Right cardiac atrium (tissue), 5 donors: ENCODE measurements at regions not wholly inside any gene's neighbourhood (a gene's known extent, or its start where the extent isn't known, plus 50 kb on each side); places are given as distances from the start of the nearest gene placed in this dataset.

Source experiments
- ATAC-seq, 2 donors: fragments of 200-7000 bp; cut with Tn5 transposase; one replicate each; pipeline versions ENCODE4 v1.8.0 to v1.9.1; 2020; ENCODE audit warnings: moderate library complexity in 2 of 2, mild to moderate bottlenecking in 1 of 2
- DNase-seq, 3 donors: peaks; one replicate each; pipeline ENCODE4 v3.0.0-alpha.2; 2020
- H3K27ac ChIP-seq: one replicate; pipeline ENCODE4 v1.5.1; 2013; ENCODE audit warnings: mild to moderate bottlenecking, low read length, control low read depth, moderate library complexity
- H3K27me3 ChIP-seq: one replicate; pipeline ENCODE4 v1.6.1; 2013; ENCODE audit not compliant: control insufficient read depth, insufficient read depth
- H3K4me1 ChIP-seq: one replicate; pipeline ENCODE4 v1.6.1; 2013; ENCODE audit warnings: low read length; ENCODE audit not compliant: control insufficient read depth, insufficient read depth
- H3K4me3 ChIP-seq: one replicate; pipeline ENCODE4 v1.5.1; 2013; ENCODE audit warnings: low read length, control low read depth
- H3K9me3 ChIP-seq: one replicate; pipeline ENCODE4 v1.6.1; 2013; ENCODE audit warnings: low read length; ENCODE audit not compliant: control insufficient read depth
- WGBS: extraction: QIAGEN DNeasy Blood & Tissue Kit; methylation state at CpG from one replicate; pipeline ENCODE4 v1.1.7; 2013; 5-methylcytosine and 5-hydroxymethylcytosine counted together
- intact Hi-C, 4 donors: fragments of 100-400 bp; cut with DNase I; formaldehyde crosslinking; loops; one replicate each; pipeline versions ENCODE4 v1.11.0 to v1.14.0; 2022 to 2023
- donor health status: healthy with polysubstance abuse.
- donor health status: DM: no; HTN: yes; CAD: no.
- donor health status: DM: no; HTN: no; CAD: no.
- donor health status: DM: no; HTN: yes; CAD: no; lungs with severe emphysema.
- donor health status: DM: yes; HTN: yes; CAD: no.

- H3K27ac ChIP-seq = no peak overlapping the region
- H3K4me1 ChIP-seq = no peaks in the 10 kb centered on the region
- no peak for DNase-seq
- 58% methylated on average over 3 of the region's 3 CpGs for WGBS
- no peak overlapping the region for H3K4me3 ChIP-seq
- H3K9me3 ChIP-seq = no peaks in the 10 kb centered on the region
- intact Hi-C loops = no loop called here
- H3K27me3 ChIP-seq = no peaks in the 10 kb centered on the region
- ATAC-seq = peak; percentile 28 to 90
These were observed 262.7 kb downstream of the PDHA2 start for GRCh38 chr4:96102541-96103026.

- 20% methylated on average over 5 of the region's 5 CpGs for WGBS
- ATAC-seq (peak; percentile 57 to 80), DNase-seq (no peak)
- intact Hi-C loops = no loop called here
- Histone ChIP-seq H3K27me3 (no peaks in the 10 kb centered on the region), H3K9me3 (no peaks in the 10 kb centered on the region), H3K4me3 (no peak overlapping the region), H3K27ac (no peak overlapping the region), H3K4me1 (no peaks in the 10 kb centered on the region)
These were observed 263.2 kb downstream of the PDHA2 start for GRCh38 chr4:96103086-96103485.

- H3K27ac ChIP-seq = no peak overlapping the region
- DNase-seq (no peak), ATAC-seq (no peak)
- no peak overlapping the region for H3K4me3 ChIP-seq
- H3K4me1 ChIP-seq = no peaks in the 10 kb centered on the region
- 65% methylated on average over 1 of the region's 1 CpG for WGBS
- no peaks in the 10 kb centered on the region for H3K27me3 ChIP-seq
- no peaks in the 10 kb centered on the region for H3K9me3 ChIP-seq
- intact Hi-C loops = no loop called here
These were observed 268.3 kb downstream of the PDHA2 start for GRCh38 chr4:96108146-96108545.

- no peaks in the 10 kb centered on the region for H3K27me3 ChIP-seq
- H3K27ac ChIP-seq = no peak overlapping the region
- intact Hi-C loops = no loop called here
- no peaks in the 10 kb centered on the region for H3K9me3 ChIP-seq
- no peaks in the 10 kb centered on the region for H3K4me1 ChIP-seq
- no peak for DNase-seq
- ATAC-seq = no peak
- no peak overlapping the region for H3K4me3 ChIP-seq
These were observed 272.7 kb downstream of the PDHA2 start for GRCh38 chr4:96112631-96113030.

- H3K4me3 ChIP-seq = no peak overlapping the region
- DNase-seq (no peak), ATAC-seq (no peak)
- H3K4me1 ChIP-seq = no peaks in the 10 kb centered on the region
- no peaks in the 10 kb centered on the region for H3K9me3 ChIP-seq
- H3K27ac ChIP-seq = no peak overlapping the region
- intact Hi-C loops = no loop called here
- no peaks in the 10 kb centered on the region for H3K27me3 ChIP-seq
- WGBS = 78% methylated on average over 1 of the region's 1 CpG
These were observed 280.3 kb downstream of the PDHA2 start for GRCh38 chr4:96120206-96120605.

GRCh38 chr4:96126227-96126626 lies 286.3 kb downstream of the PDHA2 start:
- WGBS = 95% methylated on average over 24 of the region's 24 CpGs
- Histone ChIP-seq H3K27ac (no peak overlapping the region), H3K27me3 (no peaks in the 10 kb centered on the region), H3K4me3 (no peak overlapping the region), H3K9me3 (no peaks in the 10 kb centered on the region), H3K4me1 (no peaks in the 10 kb centered on the region)
- intact Hi-C loops = no loop called here
- no peak for DNase-seq
- ATAC-seq = no peak

- Histone ChIP-seq H3K4me1 (no peaks in the 10 kb centered on the region), H3K27ac (no peak overlapping the region), H3K4me3 (no peak overlapping the region), H3K9me3 (no peaks in the 10 kb centered on the region), H3K27me3 (no peaks in the 10 kb centered on the region)
- no peak for ATAC-seq
- DNase-seq = no peak
- intact Hi-C loops = no loop called here
- 67% methylated on average over 1 of the region's 1 CpG for WGBS
These were observed 291.3 kb downstream of the PDHA2 start for GRCh38 chr4:96131186-96131585.

GRCh38 chr4:96134806-96135205 lies 294.9 kb downstream of the PDHA2 start:
- 94% methylated on average over 2 of the region's 2 CpGs for WGBS
- Histone ChIP-seq H3K27me3 (no peaks in the 10 kb centered on the region), H3K27ac (no peak overlapping the region), H3K4me1 (no peaks in the 10 kb centered on the region), H3K4me3 (no peak overlapping the region), H3K9me3 (no peaks in the 10 kb centered on the region)
- intact Hi-C loops = no loop called here
- ATAC-seq (no peak), DNase-seq (no peak)

GRCh38 chr4:96136056-96136455 lies 296.2 kb downstream of the PDHA2 start:
- intact Hi-C loops = no loop called here
- DNase-seq = no peak
- ATAC-seq = no peak
- H3K4me1 ChIP-seq = no peaks in the 10 kb centered on the region
- H3K27me3 ChIP-seq = no peaks in the 10 kb centered on the region
- 74% methylated on average over 2 of the region's 2 CpGs for WGBS
- H3K4me3 ChIP-seq = no peak overlapping the region
- no peaks in the 10 kb centered on the region for H3K9me3 ChIP-seq
- no peak overlapping the region for H3K27ac ChIP-seq

- no peak overlapping the region for H3K27ac ChIP-seq
- H3K9me3 ChIP-seq = no peaks in the 10 kb centered on the region
- DNase-seq (peak in 1 of 3 donors; percentile 15), ATAC-seq (no peak)
- H3K27me3 ChIP-seq = no peaks in the 10 kb centered on the region
- intact Hi-C loops = no loop called here
- no peak overlapping the region for H3K4me3 ChIP-seq
- WGBS = 95% methylated on average over 14 of the region's 14 CpGs
- no peaks in the 10 kb centered on the region for H3K4me1 ChIP-seq
These were observed 299.5 kb downstream of the PDHA2 start for GRCh38 chr4:96139251-96139929.

GRCh38 chr4:96145601-96146000 lies 305.7 kb downstream of the PDHA2 start:
- intact Hi-C loops = no loop called here
- Histone ChIP-seq H3K9me3 (no peaks in the 10 kb centered on the region), H3K4me3 (no peak overlapping the region), H3K4me1 (no peaks in the 10 kb centered on the region), H3K27ac (no peak overlapping the region), H3K27me3 (no peaks in the 10 kb centered on the region)
- WGBS = 33% methylated on average over 1 of the region's 1 CpG
- DNase-seq (no peak), ATAC-seq (no peak)

GRCh38 chr4:96146686-96147085 lies 306.8 kb downstream of the PDHA2 start:
- Histone ChIP-seq H3K27ac (no peak overlapping the region), H3K4me1 (no peaks in the 10 kb centered on the region), H3K27me3 (no peaks in the 10 kb centered on the region), H3K9me3 (no peaks in the 10 kb centered on the region), H3K4me3 (no peak overlapping the region)
- intact Hi-C loops = no loop called here
- DNase-seq = no peak
- ATAC-seq = no peak
